ENCODE measurements at regions not wholly inside any gene's neighbourhood (a gene's known extent, or its start where the extent isn't known, plus 50 kb on each side); places are given as distances from the start of the nearest gene placed in this dataset.

- CTCF ChIA-PET (ENCODE audit: partially characterized antibody), result no interaction called here
- H3K4me3 ChIP-seq (ENCODE audit: low read length in 2 of 2), result no peak overlapping the region
- Mint-ChIP-seq H3K36me3 (no peaks in the 10 kb centered on the region), H3K27ac (no peak overlapping the region), H3K27me3 (peaks cover 3 to 20% of the 10 kb centered on the region in 2 donors), H3K9me3 (peaks cover 0 to 2% (median 0%) of the 10 kb centered on the region in 8 donors), H3K4me1 (no peaks in the 10 kb centered on the region), H3K4me3 (no peak overlapping the region)
- H3K27me3 ChIP-seq (ENCODE audit: insufficient read depth, low read length), result peaks cover 5% of the 10 kb centered on the region
- H3K27ac ChIP-seq (ENCODE audit: low read depth, low read length), result no peak overlapping the region
- no peaks in the 10 kb centered on the region for H3K36me3 ChIP-seq (ENCODE audit: insufficient read depth, low read length)
- H3K4me1 ChIP-seq (ENCODE audit: insufficient read depth, low read length), result no peaks in the 10 kb centered on the region
- POLR2A ChIA-PET (ENCODE audit: partially characterized antibody), result no interaction called here
- intact Hi-C loops (cut with micrococcal nuclease), result no loop called here
- H3K9me3 ChIP-seq (ENCODE audit: control insufficient read depth in 1 of 2, low read length in 2 of 2), result no peaks in the 10 kb centered on the region
- DNase-seq, result no peak
Observed at GRCh38 chr20:1838556-1839279, 56.5 kb upstream of the SIRPA start.

- H3K4me3 Mint-ChIP-seq, result no peak overlapping the region
- DNase-seq, result no peak
- H3K27me3 Mint-ChIP-seq, result peaks cover 2 to 20% of the 10 kb centered on the region in 2 donors
- POLR2A ChIA-PET (ENCODE audit: partially characterized antibody), result no interaction called here
- H3K4me3 ChIP-seq (ENCODE audit: low read length in 2 of 2), result no peak overlapping the region
- peaks cover 5% of the 10 kb centered on the region for H3K27me3 ChIP-seq (ENCODE audit: insufficient read depth, low read length)
- H3K36me3 ChIP-seq (ENCODE audit: insufficient read depth, low read length), result no peaks in the 10 kb centered on the region
- intact Hi-C loops (cut with micrococcal nuclease), result no loop called here
- H3K9me3 ChIP-seq (ENCODE audit: control insufficient read depth in 1 of 2, low read length in 2 of 2), result no peaks in the 10 kb centered on the region
- H3K27ac ChIP-seq (ENCODE audit: low read depth, low read length), result no peak overlapping the region
- no peak overlapping the region for H3K27ac Mint-ChIP-seq
- CTCF ChIA-PET (ENCODE audit: partially characterized antibody), result no interaction called here
- peaks cover 0 to 2% (median 0%) of the 10 kb centered on the region in 8 donors for H3K9me3 Mint-ChIP-seq
- H3K36me3 Mint-ChIP-seq, result no peaks in the 10 kb centered on the region
- no peaks in the 10 kb centered on the region for H3K4me1 Mint-ChIP-seq
- H3K4me1 ChIP-seq (ENCODE audit: insufficient read depth, low read length), result no peaks in the 10 kb centered on the region
Observed at GRCh38 chr20:1835186-1836035, 59.8 kb upstream of the SIRPA start.

GRCh38 chr20:1833728-1834726 is 61.2 kb upstream of the SIRPA start:
- H3K4me3 Mint-ChIP-seq, result no peak overlapping the region
- no peaks in the 10 kb centered on the region for H3K36me3 ChIP-seq (ENCODE audit: insufficient read depth, low read length)
- ChIA-PET POLR2A (ENCODE audit: partially characterized antibody) (no interaction called here), CTCF (ENCODE audit: partially characterized antibody) (no interaction called here)
- H3K9me3 ChIP-seq (ENCODE audit: control insufficient read depth in 1 of 2, low read length in 2 of 2), result no peaks in the 10 kb centered on the region
- H3K4me3 ChIP-seq (ENCODE audit: low read length in 2 of 2), result no peak overlapping the region
- intact Hi-C loops (cut with micrococcal nuclease), result no loop called here
- no peak for DNase-seq
- H3K27ac ChIP-seq (ENCODE audit: low read depth, low read length), result no peak overlapping the region
- H3K9me3 Mint-ChIP-seq, result peaks cover 0 to 2% (median 0%) of the 10 kb centered on the region in 8 donors
- no peaks in the 10 kb centered on the region for H3K4me1 Mint-ChIP-seq
- H3K36me3 Mint-ChIP-seq, result no peaks in the 10 kb centered on the region
- no peak overlapping the region for H3K27ac Mint-ChIP-seq
- peaks cover 7 to 19% of the 10 kb centered on the region in 2 donors for H3K27me3 Mint-ChIP-seq
- H3K27me3 ChIP-seq (ENCODE audit: insufficient read depth, low read length), result peaks cover 4% of the 10 kb centered on the region
- H3K4me1 ChIP-seq (ENCODE audit: insufficient read depth, low read length), result no peaks in the 10 kb centered on the region

- Mint-ChIP-seq H3K4me1 (no peaks in the 10 kb centered on the region), H3K9me3 (peaks cover 0 to 2% (median 0%) of the 10 kb centered on the region in 8 donors), H3K27ac (peak overlapping the region in 1 of 7 donors; percentile 30), H3K36me3 (no peaks in the 10 kb centered on the region), H3K27me3 (peaks cover 7 to 20% of the 10 kb centered on the region in 2 donors), H3K4me3 (no peak overlapping the region)
- H3K9me3 ChIP-seq (ENCODE audit: control insufficient read depth in 1 of 2, low read length in 2 of 2), result no peaks in the 10 kb centered on the region
- H3K4me3 ChIP-seq (ENCODE audit: low read length in 2 of 2), result no peak overlapping the region
- H3K36me3 ChIP-seq (ENCODE audit: insufficient read depth, low read length), result no peaks in the 10 kb centered on the region
- no peak for DNase-seq
- H3K27me3 ChIP-seq (ENCODE audit: insufficient read depth, low read length), result no peaks in the 10 kb centered on the region
- intact Hi-C loops (cut with micrococcal nuclease), result no loop called here
- CTCF ChIA-PET (ENCODE audit: partially characterized antibody), result no interaction called here
- no peak overlapping the region for H3K27ac ChIP-seq (ENCODE audit: low read depth, low read length)
- H3K4me1 ChIP-seq (ENCODE audit: insufficient read depth, low read length), result no peaks in the 10 kb centered on the region
- POLR2A ChIA-PET (ENCODE audit: partially characterized antibody), result no interaction called here
Observed at GRCh38 chr20:1833216-1833615, 62.0 kb upstream of the SIRPA start.

- intact Hi-C loops (cut with micrococcal nuclease), result no loop called here
- Mint-ChIP-seq H3K4me3 (no peak overlapping the region), H3K4me1 (no peaks in the 10 kb centered on the region), H3K36me3 (no peaks in the 10 kb centered on the region), H3K9me3 (peaks cover 0 to 2% (median 0%) of the 10 kb centered on the region in 8 donors), H3K27me3 (peaks cover 7 to 22% of the 10 kb centered on the region in 2 donors), H3K27ac (peak overlapping the region in 2 of 7 donors; percentile 30 to 65)
- no peak for DNase-seq
- Histone ChIP-seq H3K36me3 (ENCODE audit: insufficient read depth, low read length) (no peaks in the 10 kb centered on the region), H3K4me3 (ENCODE audit: low read length in 2 of 2) (no peak overlapping the region), H3K27ac (ENCODE audit: low read depth, low read length) (no peak overlapping the region), H3K9me3 (ENCODE audit: control insufficient read depth in 1 of 2, low read length in 2 of 2) (no peaks in the 10 kb centered on the region), H3K4me1 (ENCODE audit: insufficient read depth, low read length) (no peaks in the 10 kb centered on the region), H3K27me3 (ENCODE audit: insufficient read depth, low read length) (no peaks in the 10 kb centered on the region)
- POLR2A ChIA-PET (ENCODE audit: partially characterized antibody), result no interaction called here
- CTCF ChIA-PET (ENCODE audit: partially characterized antibody), result no interaction called here
Observed at GRCh38 chr20:1832634-1833033, 62.6 kb upstream of the SIRPA start.

- H3K4me1 ChIP-seq (ENCODE audit: insufficient read depth, low read length), result no peaks in the 10 kb centered on the region
- Mint-ChIP-seq H3K9me3 (peaks cover 0 to 3% (median 0%) of the 10 kb centered on the region in 8 donors), H3K27me3 (peaks cover 7 to 22% of the 10 kb centered on the region in 2 donors), H3K4me1 (no peaks in the 10 kb centered on the region), H3K27ac (no peak overlapping the region), H3K4me3 (no peak overlapping the region), H3K36me3 (no peaks in the 10 kb centered on the region)
- no peak overlapping the region for H3K4me3 ChIP-seq (ENCODE audit: low read length in 2 of 2)
- ChIA-PET POLR2A (ENCODE audit: partially characterized antibody) (no interaction called here), CTCF (ENCODE audit: partially characterized antibody) (no interaction called here)
- no peaks in the 10 kb centered on the region for H3K9me3 ChIP-seq (ENCODE audit: control insufficient read depth in 1 of 2, low read length in 2 of 2)
- intact Hi-C loops (cut with micrococcal nuclease), result no loop called here
- no peaks in the 10 kb centered on the region for H3K27me3 ChIP-seq (ENCODE audit: insufficient read depth, low read length)
- no peaks in the 10 kb centered on the region for H3K36me3 ChIP-seq (ENCODE audit: insufficient read depth, low read length)
- H3K27ac ChIP-seq (ENCODE audit: low read depth, low read length), result no peak overlapping the region
- DNase-seq, result no peak
Observed at GRCh38 chr20:1831606-1832005, 63.6 kb upstream of the SIRPA start.

- DNase-seq, result no peak
- no peak overlapping the region for H3K4me3 Mint-ChIP-seq
- H3K27ac Mint-ChIP-seq, result no peak overlapping the region
- Histone ChIP-seq H3K36me3 (ENCODE audit: insufficient read depth, low read length) (no peaks in the 10 kb centered on the region), H3K4me1 (ENCODE audit: insufficient read depth, low read length) (no peaks in the 10 kb centered on the region), H3K27me3 (ENCODE audit: insufficient read depth, low read length) (no peaks in the 10 kb centered on the region), H3K27ac (ENCODE audit: low read depth, low read length) (no peak overlapping the region), H3K9me3 (ENCODE audit: control insufficient read depth in 1 of 2, low read length in 2 of 2) (no peaks in the 10 kb centered on the region), H3K4me3 (ENCODE audit: low read length in 2 of 2) (no peak overlapping the region)
- H3K36me3 Mint-ChIP-seq, result no peaks in the 10 kb centered on the region
- intact Hi-C loops (cut with micrococcal nuclease), result no loop called here
- ChIA-PET POLR2A (ENCODE audit: partially characterized antibody) (no interaction called here), CTCF (ENCODE audit: partially characterized antibody) (no interaction called here)
- no peaks in the 10 kb centered on the region for H3K4me1 Mint-ChIP-seq
- peaks cover 0 to 3% (median 0%) of the 10 kb centered on the region in 8 donors for H3K9me3 Mint-ChIP-seq
- peaks cover 10 to 18% of the 10 kb centered on the region in 2 donors for H3K27me3 Mint-ChIP-seq
Observed at GRCh38 chr20:1831096-1831495, 64.1 kb upstream of the SIRPA start.
